ENCODE measurements at regions not wholly inside any gene's neighbourhood (a gene's known extent, or its start where the extent isn't known, plus 50 kb on each side); places are given as distances from the start of the nearest gene placed in this dataset.

GRCh38 chr18:33839452-33840211 lies 261.6 kb downstream of the ASXL3 start (continued):
- TF ChIP-seq ZNF585B (tag by site-specific recombination; IDR thresholded peaks at IDR 0.05) (no peak), SP7 (tag by site-specific recombination; IDR thresholded peaks at IDR 0.05) (peak; percentile 43; the same call in 1 of the 2 replicates), ZNF777 (tag by site-specific recombination; IDR thresholded peaks at IDR 0.05; ENCODE audit: borderline replicate concordance) (no peak)

- Histone ChIP-seq H3K36me3 (ENCODE audit: control insufficient read depth in 2 of 2, insufficient read depth in 1 of 2, low read length in 2 of 2) (no peaks in the 10 kb centered on the region), H3K9me3 (ENCODE audit: control insufficient read depth, insufficient read depth, low read depth, low read length) (no peaks in the 10 kb centered on the region), H3K27ac (ENCODE audit: extremely low read depth, low read depth, low read length) (no peak overlapping the region), H3K4me1 (ENCODE audit: control insufficient read depth, insufficient read depth, low read length) (peaks cover 5% of the 10 kb centered on the region; the same call in 1 of the 2 replicates), H3K4me3 (ENCODE audit: low read depth, low read length) (no peak overlapping the region)
- TF ChIP-seq ZNF138 (tag by site-specific recombination; IDR thresholded peaks at IDR 0.05; ENCODE audit: borderline replicate concordance): no peak
- TF ChIP-seq, protein P1, sequence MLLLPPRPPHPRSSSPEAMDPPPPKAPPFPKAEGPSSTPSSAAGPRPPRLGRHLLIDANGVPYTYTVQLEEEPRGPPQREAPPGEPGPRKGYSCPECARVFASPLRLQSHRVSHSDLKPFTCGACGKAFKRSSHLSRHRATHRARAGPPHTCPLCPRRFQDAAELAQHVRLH (tag by site-specific recombination; IDR thresholded peaks at IDR 0.05): no peak
- no peak for TF ChIP-seq YY2 (tag by site-specific recombination; IDR thresholded peaks at IDR 0.05)
- TF ChIP-seq KLF9 (tag by site-specific recombination; IDR thresholded peaks at IDR 0.05; ENCODE audit: low read depth): no peak
- TF ChIP-seq ZNF157 (tag by site-specific recombination; IDR thresholded peaks at IDR 0.05): no peak
- no peak for TF ChIP-seq KLF1 (tag by site-specific recombination; IDR thresholded peaks at IDR 0.05)
- no peak for TF ChIP-seq ZNF132 (tag by site-specific recombination; IDR thresholded peaks at IDR 0.05; ENCODE audit: borderline replicate concordance)
- TF ChIP-seq ZNF433 (tag by site-specific recombination; IDR thresholded peaks at IDR 0.05; ENCODE audit: low read depth): no peak
- TF ChIP-seq, protein P2, sequence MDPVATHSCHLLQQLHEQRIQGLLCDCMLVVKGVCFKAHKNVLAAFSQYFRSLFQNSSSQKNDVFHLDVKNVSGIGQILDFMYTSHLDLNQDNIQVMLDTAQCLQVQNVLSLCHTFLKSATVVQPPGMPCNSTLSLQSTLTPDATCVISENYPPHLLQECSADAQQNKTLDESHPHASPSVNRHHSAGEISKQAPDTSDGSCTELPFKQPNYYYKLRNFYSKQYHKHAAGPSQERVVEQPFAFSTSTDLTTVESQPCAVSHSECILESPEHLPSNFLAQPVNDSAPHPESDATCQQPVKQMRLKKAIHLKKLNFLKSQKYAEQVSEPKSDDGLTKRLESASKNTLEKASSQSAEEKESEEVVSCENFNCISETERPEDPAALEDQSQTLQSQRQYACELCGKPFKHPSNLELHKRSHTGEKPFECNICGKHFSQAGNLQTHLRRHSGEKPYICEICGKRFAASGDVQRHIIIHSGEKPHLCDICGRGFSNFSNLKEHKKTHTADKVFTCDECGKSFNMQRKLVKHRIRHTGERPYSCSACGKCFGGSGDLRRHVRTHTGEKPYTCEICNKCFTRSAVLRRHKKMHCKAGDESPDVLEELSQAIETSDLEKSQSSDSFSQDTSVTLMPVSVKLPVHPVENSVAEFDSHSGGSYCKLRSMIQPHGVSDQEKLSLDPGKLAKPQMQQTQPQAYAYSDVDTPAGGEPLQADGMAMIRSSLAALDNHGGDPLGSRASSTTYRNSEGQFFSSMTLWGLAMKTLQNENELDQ (tag by site-specific recombination; IDR thresholded peaks at IDR 0.05; ENCODE audit: low read depth): no peak
- no peak for TF ChIP-seq ZNF354C (tag by site-specific recombination; IDR thresholded peaks at IDR 0.05; ENCODE audit: borderline replicate concordance, low read depth)
- TF ChIP-seq, protein P3, sequence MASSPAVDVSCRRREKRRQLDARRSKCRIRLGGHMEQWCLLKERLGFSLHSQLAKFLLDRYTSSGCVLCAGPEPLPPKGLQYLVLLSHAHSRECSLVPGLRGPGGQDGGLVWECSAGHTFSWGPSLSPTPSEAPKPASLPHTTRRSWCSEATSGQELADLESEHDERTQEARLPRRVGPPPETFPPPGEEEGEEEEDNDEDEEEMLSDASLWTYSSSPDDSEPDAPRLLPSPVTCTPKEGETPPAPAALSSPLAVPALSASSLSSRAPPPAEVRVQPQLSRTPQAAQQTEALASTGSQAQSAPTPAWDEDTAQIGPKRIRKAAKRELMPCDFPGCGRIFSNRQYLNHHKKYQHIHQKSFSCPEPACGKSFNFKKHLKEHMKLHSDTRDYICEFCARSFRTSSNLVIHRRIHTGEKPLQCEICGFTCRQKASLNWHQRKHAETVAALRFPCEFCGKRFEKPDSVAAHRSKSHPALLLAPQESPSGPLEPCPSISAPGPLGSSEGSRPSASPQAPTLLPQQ (tag by site-specific recombination; IDR thresholded peaks at IDR 0.05): no peak
- TF ChIP-seq ZNF302 (tag by site-specific recombination; IDR thresholded peaks at IDR 0.05; ENCODE audit: low read depth): no peak
- TF ChIP-seq ZNF311 (tag by site-specific recombination; IDR thresholded peaks at IDR 0.05; ENCODE audit: borderline replicate concordance): no peak
- TF ChIP-seq KLF10 (tag by site-specific recombination; IDR thresholded peaks at IDR 0.05): no peak
- ChIA-PET CTCF (interaction anchor here (1.0 to 6.3 kb wide), 8 partner anchors 17 to 606 kb away, joined by 3 to 54 read pairs (median 5); no protein-coding TSS in a partner anchor), POLR2A (no interaction called here)
These were observed 260.0 kb downstream of the ASXL3 start for GRCh38 chr18:33838054-33838453.

DNA sequence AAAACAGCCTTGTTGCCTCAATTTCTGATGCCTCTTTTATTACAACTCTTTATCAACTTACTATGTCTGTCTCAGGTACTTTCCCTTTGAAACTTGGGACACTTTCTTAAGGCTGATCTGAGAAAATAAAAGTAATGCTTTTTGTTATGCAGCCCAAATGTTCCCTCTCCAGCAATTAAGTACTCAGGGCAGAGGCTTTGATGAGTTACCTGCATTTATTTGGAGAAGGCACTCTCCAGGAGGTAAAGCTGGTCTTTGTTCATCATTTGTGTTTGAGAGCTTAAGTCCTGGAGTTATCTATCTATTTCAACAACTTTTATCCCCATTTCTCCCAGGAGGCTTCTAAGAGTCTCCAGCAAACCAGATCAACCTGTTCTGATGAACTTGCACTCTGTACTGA lies 259.2 kb downstream of the ASXL3 start:
- H3K27ac ChIP-seq (ENCODE audit: extremely low read depth, low read depth, low read length): no peak overlapping the region
- H3K4me1 ChIP-seq (ENCODE audit: control insufficient read depth, insufficient read depth, low read length): peaks cover 5% of the 10 kb centered on the region; the same call in 1 of the 2 replicates
- no peak overlapping the region for H3K4me3 ChIP-seq (ENCODE audit: low read depth, low read length)
- POLR2A ChIA-PET: no interaction called here
- no peaks in the 10 kb centered on the region for H3K9me3 ChIP-seq (ENCODE audit: control insufficient read depth, insufficient read depth, low read depth, low read length)
- CTCF ChIA-PET: interaction anchor here (0.6 to 6.3 kb wide), 8 partner anchors 20 to 620 kb away, joined by 3 to 54 read pairs (median 5); no protein-coding TSS in a partner anchor
- no peaks in the 10 kb centered on the region for H3K36me3 ChIP-seq (ENCODE audit: control insufficient read depth in 2 of 2, insufficient read depth in 1 of 2, low read length in 2 of 2)
- TF ChIP-seq ZNF112 (tag by site-specific recombination; IDR thresholded peaks at IDR 0.05) (no peak), ZNF791 (tag by site-specific recombination; IDR thresholded peaks at IDR 0.05) (no peak), KLF1 (tag by site-specific recombination; IDR thresholded peaks at IDR 0.05) (no peak), ZNF785 (tag by site-specific recombination; IDR thresholded peaks at IDR 0.05) (no peak), ZNF155 (tag by site-specific recombination; IDR thresholded peaks at IDR 0.05) (no peak), ZNF114 (tag by site-specific recombination; IDR thresholded peaks at IDR 0.05) (no peak), ZNF707 (tag by site-specific recombination; IDR thresholded peaks at IDR 0.05) (no peak), ZNF670 (tag by site-specific recombination; IDR thresholded peaks at IDR 0.05; ENCODE audit: low read depth) (no peak), ZNF274 (IDR thresholded peaks at IDR 0.05; ENCODE audit: low read length) (no peak), ZNF274 (tag by site-specific recombination; IDR thresholded peaks at IDR 0.05; ENCODE audit: borderline replicate concordance) (no peak), GLIS1 (tag by site-specific recombination; IDR thresholded peaks at IDR 0.05) (no peak), BCL11B (tag by site-specific recombination; IDR thresholded peaks at IDR 0.05; ENCODE audit: low read depth) (no peak)
- TF ChIP-seq, protein P4, sequence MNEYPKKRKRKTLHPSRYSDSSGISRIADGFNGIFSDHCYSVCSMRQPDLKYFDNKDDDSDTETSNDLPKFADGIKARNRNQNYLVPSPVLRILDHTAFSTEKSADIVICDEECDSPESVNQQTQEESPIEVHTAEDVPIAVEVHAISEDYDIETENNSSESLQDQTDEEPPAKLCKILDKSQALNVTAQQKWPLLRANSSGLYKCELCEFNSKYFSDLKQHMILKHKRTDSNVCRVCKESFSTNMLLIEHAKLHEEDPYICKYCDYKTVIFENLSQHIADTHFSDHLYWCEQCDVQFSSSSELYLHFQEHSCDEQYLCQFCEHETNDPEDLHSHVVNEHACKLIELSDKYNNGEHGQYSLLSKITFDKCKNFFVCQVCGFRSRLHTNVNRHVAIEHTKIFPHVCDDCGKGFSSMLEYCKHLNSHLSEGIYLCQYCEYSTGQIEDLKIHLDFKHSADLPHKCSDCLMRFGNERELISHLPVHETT (tag by site-specific recombination; IDR thresholded peaks at IDR 0.05): no peak

Measured in HEK293 (cell line).